Motor neuron (in vitro differentiated cells): ENCODE measurements at regions not wholly inside any gene's neighbourhood (a gene's known extent, or its start where the extent isn't known, plus 50 kb on each side); places are given as distances from the start of the nearest gene placed in this dataset.

Experiments used
- ATAC-seq, 8 experiments: fragments of 200-7000 bp; cut with Tn5 transposase; replicated peaks in 6 of 8; 2 replicates each; pipeline ENCODE4 v1.8.0; 2021; ENCODE audit warnings: mild to moderate bottlenecking in 8 of 8, moderate library complexity in 8 of 8
- H3K27ac ChIP-seq, 2 donors: fragments of 250-450 bp; sonication (Bioruptor Pico); 2 replicates each; pipeline ENCODE4 v1.9.0; 2021; ENCODE audit warnings: antibody characterized with exemption in 2 of 2, mild to moderate bottlenecking in 2 of 2, moderate library complexity in 1 of 2
- H3K4me1 ChIP-seq, 2 donors: fragments of 250-450 bp; sonication (Bioruptor Pico); replicated peaks in 1 of 2; 2 replicates each; pipeline ENCODE4 v1.6.1; 2021; ENCODE audit warnings: antibody characterized with exemption in 2 of 2, mild to moderate bottlenecking in 2 of 2, moderate library complexity in 1 of 2
- H3K4me3 ChIP-seq, 5 donors: fragments of 250-450 bp; sonication (Bioruptor Pico); 2 replicates each; pipeline ENCODE4 v1.9.0; 2021; ENCODE audit warnings: antibody characterized with exemption in 5 of 5, mild to moderate bottlenecking in 5 of 5, moderate library complexity in 4 of 5
- WGBS, 10 experiments: fragments of 450-650 bp; shearing (Covaris generic); methylation state at CpG; one replicate each; pipeline ENCODE4 v1.0.0; 2022; 5-methylcytosine and 5-hydroxymethylcytosine counted together
- in situ Hi-C, 9 experiments: fragments of 400-800 bp; cut with MboI; loops; one replicate each; pipeline ENCODE4 v1.15.0; 2021; ENCODE audit warnings: low sequenced_read_pairs in 9 of 9, low pct_unique_long_range_greater_than_20kb in 2 of 9; ENCODE audit not compliant: unreplicated experiment in 9 of 9

DNA sequence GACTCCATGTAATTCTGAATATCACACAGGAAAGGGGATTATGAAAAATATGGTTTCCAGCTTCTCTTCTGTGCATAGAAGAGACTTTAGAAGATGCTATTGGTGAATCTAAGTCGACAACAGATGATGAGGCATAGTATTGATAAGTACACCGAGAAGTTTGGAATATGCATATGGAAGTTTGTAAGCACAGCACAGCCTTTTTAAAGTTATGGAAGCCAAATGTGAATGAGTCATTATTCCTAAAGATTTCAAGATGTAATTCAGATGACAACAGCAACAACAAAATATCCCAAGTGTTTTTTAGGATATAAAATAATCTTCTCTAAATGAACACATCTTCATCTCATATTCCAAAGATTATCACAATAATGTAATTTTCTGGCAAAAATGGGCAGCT, 1723.3 kb downstream of the EFNA5 start:
- peak in 2 of 8 experiments; percentile 22 to 48 for ATAC-seq
- H3K27ac ChIP-seq = no peak overlapping the region
- in situ Hi-C loops = no loop called here
- WGBS, 10 experiments = 0 to 100% (median 82%) methylated on average over 1 to 2 of the region's 2 CpGs; no CpG with 5 or more reads in 2 of the 10 experiments
- no peak overlapping the region for H3K4me3 ChIP-seq
- H3K4me1 ChIP-seq = no peaks in the 10 kb centered on the region

DNA sequence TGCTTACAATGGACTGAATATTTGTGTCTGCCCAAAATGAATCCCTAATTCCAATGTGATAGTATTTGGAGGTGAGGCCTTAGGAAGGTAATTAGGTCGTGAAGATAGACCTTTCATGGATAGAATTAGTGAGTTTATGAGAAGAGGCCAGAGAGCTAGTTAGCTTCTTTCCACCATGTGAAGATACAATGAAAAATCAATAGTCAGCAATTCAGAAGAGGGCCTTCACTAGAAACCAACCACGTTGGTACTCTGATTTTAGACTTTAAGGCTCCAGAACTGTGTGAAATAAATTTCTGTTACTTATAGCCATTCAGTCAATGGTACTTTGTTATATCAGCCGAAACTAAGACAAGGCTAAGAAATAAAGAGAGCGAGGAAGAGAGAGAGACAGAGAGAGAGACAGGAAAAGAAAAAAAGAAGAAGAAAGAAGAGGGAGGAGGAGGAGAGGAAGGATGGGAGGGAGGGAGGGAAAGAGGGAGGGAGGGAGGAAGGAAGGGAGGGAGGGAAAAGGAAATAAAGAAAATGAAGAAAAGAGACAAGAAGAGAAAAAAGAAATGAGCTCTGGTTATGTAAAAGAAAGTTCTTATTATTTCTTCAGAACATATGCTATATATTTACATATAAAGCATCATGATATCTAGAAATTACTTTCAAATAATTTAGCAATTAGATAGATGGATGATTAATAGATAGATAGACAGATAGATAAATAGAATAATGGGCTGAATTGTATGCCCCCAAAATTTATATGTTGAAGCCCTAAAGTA, 1725.3 kb downstream of the EFNA5 start:
- 0 to 94% (median 74%) methylated on average over 1 to 4 of the region's 4 CpGs for WGBS, 10 experiments
- Histone ChIP-seq H3K4me1 (no peaks in the 10 kb centered on the region), H3K27ac (no peak overlapping the region), H3K4me3 (no peak overlapping the region)
- no peak for ATAC-seq
- in situ Hi-C loops = no loop called here

DNA sequence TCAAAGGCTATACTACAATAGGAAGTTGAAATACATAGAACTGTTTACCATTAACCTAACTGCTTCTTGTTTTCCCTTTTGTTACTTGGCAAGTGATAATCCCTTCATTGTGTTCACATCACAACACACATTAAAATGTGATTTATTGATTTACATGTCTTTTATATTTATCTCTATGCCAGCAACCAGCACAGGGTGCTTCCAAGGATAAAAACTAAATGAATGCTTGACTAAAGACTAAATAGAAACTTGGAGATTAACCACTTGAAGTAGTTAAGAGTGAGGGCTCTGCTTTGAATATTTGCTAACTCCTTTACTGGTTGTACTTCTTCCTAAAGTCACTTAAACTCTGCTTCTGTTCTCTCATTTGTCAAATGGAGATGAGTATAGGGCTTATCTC, 1730.6 kb downstream of the EFNA5 start:
- no peaks in the 10 kb centered on the region for H3K4me1 ChIP-seq
- in situ Hi-C loops = no loop called here
- no peak overlapping the region for H3K27ac ChIP-seq
- H3K4me3 ChIP-seq = no peak overlapping the region
- ATAC-seq = no peak

DNA sequence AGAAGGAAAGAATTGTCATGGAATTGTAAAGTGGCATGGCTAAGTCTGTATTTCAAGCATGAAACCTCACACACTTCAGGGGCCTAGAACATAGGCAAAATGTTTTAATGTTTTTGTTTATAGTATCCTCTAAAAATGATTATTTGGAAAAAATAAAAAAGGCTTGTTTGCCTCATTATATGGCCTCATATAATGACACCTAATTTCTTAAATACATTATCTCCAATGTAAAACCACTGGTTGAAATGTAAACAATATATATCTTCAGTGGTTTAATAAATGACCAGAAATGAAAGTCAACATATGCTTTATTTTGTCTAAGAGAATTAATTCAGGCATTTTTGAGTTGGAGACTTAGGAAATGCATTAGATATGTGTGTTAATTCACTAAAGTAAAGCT, 1736.6 kb downstream of the EFNA5 start:
- ATAC-seq = no peak
- in situ Hi-C loops = no loop called here
- H3K27ac ChIP-seq = no peak overlapping the region
- H3K4me1 ChIP-seq = no peaks in the 10 kb centered on the region
- no peak overlapping the region for H3K4me3 ChIP-seq

DNA sequence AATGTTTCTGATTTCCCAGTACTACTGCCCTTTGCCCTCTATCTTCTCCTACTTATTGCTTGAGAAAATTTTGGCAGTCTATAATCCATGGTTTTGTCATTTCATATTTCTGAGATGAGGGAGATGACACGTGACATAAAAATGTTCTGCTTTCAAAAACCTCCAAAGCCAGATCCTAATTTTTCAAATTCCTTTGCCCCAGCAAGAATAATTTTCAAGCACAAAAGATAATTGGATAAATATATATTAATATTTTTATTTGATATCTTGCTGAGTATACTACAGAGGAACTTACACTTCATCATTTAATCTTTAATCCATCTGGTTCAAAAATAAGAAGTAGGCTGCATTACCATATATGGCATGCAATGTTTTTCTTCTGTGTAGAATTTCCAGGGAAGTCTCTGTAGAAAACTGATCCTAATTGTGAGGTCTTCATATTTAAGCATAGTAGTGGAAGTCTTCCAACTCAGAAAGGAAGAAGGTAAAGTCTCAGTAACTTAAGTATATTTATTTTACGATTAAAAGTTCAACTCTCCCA, 1738.8 kb downstream of the EFNA5 start:
- in situ Hi-C loops = no loop called here
- Histone ChIP-seq H3K27ac (no peak overlapping the region), H3K4me1 (no peaks in the 10 kb centered on the region), H3K4me3 (no peak overlapping the region)
- no peak for ATAC-seq
- WGBS, 10 experiments = 15 to 100% (median 79%) methylated on average over 1 to 2 of the region's 2 CpGs

DNA sequence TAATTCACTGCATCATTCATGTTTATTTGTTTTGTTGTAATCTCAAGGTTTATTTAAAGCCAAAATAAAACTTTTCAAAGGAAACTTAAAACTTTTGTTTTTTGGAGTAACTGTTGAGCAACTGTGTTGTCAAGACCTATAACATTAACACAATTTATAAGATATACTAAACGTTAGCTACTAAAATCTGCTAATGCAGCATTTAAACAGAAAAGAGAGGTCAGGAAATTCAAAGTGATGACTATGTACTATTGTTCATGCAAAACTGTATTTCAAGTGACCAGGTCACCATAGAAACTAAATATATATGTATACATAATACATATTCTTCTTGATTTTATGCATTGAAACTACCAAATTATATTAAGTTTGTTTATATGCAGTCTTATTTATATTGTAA, 1740.9 kb downstream of the EFNA5 start:
- in situ Hi-C loops = no loop called here
- Histone ChIP-seq H3K4me1 (no peaks in the 10 kb centered on the region), H3K27ac (no peak overlapping the region), H3K4me3 (no peak overlapping the region)
- 56 to 100% (median 73%) methylated on average over 1 of the region's 1 CpG; no CpG with 5 or more reads in 2 of the 10 experiments for WGBS, 10 experiments
- ATAC-seq = no peak

DNA sequence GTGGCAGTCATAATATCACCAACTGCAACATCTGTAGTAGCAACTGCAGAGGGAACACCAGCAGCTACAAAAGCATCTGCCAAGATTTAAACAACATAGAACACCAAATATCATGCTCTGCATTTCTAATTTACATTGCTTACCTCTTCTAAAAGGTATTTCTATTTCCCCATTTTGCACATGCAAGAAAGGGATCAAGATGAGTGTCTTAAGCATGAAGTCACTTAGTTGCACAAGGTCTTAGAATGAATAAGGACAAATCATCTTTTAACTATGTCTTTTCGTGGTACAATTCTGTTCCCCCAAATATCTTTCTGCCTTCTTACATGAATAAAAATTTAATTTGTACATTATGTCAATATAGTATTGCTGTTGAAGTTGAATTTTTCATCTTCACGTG, 1746.4 kb downstream of the EFNA5 start:
- in situ Hi-C loops = no loop called here

DNA sequence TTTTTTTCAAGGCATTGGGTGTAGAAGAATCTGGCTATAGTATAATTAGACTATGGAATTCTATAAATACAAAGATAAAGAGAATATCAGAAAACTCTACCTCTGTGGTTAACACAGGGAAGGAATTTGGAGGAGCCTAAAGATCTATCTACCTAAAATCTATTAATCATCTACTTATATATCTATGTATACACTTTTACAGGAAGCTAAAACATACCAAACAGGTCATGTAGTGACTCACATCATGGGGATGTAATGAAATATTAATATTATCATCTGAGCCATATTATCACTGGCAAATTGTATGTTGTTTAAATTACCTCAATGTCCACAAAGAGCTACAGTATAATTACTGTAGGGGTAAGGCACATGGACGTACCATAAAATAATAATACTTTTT, 1748.2 kb downstream of the EFNA5 start:
- 36 to 100% (median 88%) methylated on average over 1 of the region's 1 CpG; no CpG with 5 or more reads in 3 of the 10 experiments for WGBS, 10 experiments
- Histone ChIP-seq H3K4me1 (peaks cover 0 to 6% of the 10 kb centered on the region in 2 donors), H3K4me3 (no peak overlapping the region), H3K27ac (no peak overlapping the region)
- in situ Hi-C loops = no loop called here
- no peak for ATAC-seq

More for the DNA sequence above, 1746.4 kb downstream of the EFNA5 start:
- WGBS, 10 experiments = 0 to 94% (median 78%) methylated on average over 1 to 2 of the region's 2 CpGs
- Histone ChIP-seq H3K4me3 (no peak overlapping the region), H3K27ac (no peak overlapping the region), H3K4me1 (peaks cover 0 to 6% of the 10 kb centered on the region in 2 donors)
- ATAC-seq = no peak

DNA sequence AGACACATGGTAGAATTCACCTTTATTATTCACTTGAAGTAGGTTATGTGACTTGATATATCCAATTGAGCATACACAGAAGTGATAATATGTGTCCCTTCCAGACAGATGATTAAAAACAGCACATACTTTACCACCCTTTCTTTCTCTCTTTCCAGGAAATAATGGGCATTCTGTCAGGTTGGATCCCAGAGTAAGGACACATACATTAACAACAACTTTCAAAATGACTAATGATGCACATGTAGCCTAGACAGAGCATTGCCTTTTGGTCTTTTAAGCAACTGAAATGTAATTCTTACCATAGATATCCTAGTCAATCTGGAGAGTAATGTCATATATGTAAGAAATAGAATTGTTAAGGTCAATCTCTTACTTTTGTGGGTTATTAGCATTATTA, 1748.7 kb downstream of the EFNA5 start:
- H3K27ac ChIP-seq = no peak overlapping the region
- ATAC-seq = peak in 3 of 8 experiments; percentile 35 to 90 (median 85)
- peaks cover 0 to 6% of the 10 kb centered on the region in 2 donors for H3K4me1 ChIP-seq
- no peak overlapping the region for H3K4me3 ChIP-seq
- in situ Hi-C loops = no loop called here

DNA sequence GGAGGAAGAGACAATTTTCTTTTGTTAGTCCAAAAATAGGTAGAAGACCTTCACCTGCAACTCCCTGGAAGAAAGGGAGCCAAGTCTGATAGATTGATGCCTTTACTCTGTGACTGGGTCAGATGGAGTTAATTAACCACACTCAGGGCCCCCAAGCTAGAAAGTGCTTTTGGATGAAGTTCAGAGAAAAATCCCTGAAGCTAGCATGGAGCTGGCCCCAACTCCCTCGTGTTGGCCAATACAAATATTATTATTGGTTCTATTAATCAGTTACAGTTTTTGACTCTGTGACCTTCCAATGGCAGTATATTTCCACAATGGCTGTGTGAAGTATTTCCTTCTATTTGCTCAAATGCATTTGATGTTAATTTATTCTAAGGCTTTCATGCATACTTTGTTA, 1753.5 kb downstream of the EFNA5 start:
- 0 to 100% (median 63%) methylated on average over 1 of the region's 1 CpG; no CpG with 5 or more reads in 3 of the 10 experiments for WGBS, 10 experiments
- ATAC-seq = no peak
- Histone ChIP-seq H3K4me1 (peaks cover 0 to 4% of the 10 kb centered on the region in 2 donors), H3K27ac (no peak overlapping the region), H3K4me3 (no peak overlapping the region)
- in situ Hi-C loops = no loop called here

DNA sequence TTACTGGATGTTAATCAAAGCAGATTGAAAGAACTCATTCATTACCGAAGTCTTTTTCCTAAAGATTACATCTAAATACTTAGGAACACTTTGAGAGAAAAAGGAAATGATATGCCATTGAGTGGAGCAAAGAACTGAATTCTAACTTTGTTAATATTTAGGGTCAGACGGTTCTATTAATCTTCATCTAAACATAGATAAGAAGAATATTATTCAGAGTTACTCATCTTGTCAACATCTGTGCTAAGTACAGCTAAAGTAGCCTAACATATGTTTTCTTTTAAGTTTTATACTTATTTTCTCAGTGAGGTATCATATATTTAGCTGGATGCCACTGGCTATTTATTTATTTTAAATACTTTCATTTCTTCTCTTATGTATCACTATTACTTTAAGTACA, 1763.7 kb downstream of the EFNA5 start:
- H3K27ac ChIP-seq = no peak overlapping the region
- WGBS, 10 experiments = 18 to 100% (median 86%) methylated on average over 1 to 2 of the region's 2 CpGs; no CpG with 5 or more reads in 1 of the 10 experiments
- no peaks in the 10 kb centered on the region for H3K4me1 ChIP-seq
- no peak for ATAC-seq
- no peak overlapping the region for H3K4me3 ChIP-seq
- in situ Hi-C loops = no loop called here

DNA sequence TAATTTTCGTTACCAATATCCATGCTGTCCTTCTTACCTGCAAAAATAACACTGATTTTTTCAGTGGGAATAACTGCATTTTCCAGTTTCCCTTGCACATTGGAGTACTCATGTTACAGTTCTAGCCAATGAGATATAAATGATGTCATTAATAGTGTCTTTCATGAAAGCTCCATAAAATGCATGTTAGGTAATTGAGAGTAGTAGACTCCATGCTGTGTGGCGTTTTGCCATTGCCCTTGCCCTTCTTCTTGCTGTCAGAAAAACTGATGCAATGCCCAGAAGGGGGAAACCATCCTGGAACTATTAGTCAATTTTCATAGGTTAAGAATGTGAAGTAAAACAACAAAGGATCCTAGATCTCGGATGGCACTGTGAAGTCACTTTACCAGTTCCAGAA, 1765.3 kb downstream of the EFNA5 start:
- Histone ChIP-seq H3K4me3 (no peak overlapping the region), H3K4me1 (no peaks in the 10 kb centered on the region), H3K27ac (no peak overlapping the region)
- ATAC-seq = no peak
- in situ Hi-C loops = no loop called here
- 12 to 100% (median 71%) methylated on average over 1 to 3 of the region's 3 CpGs; no CpG with 5 or more reads in 1 of the 10 experiments for WGBS, 10 experiments

DNA sequence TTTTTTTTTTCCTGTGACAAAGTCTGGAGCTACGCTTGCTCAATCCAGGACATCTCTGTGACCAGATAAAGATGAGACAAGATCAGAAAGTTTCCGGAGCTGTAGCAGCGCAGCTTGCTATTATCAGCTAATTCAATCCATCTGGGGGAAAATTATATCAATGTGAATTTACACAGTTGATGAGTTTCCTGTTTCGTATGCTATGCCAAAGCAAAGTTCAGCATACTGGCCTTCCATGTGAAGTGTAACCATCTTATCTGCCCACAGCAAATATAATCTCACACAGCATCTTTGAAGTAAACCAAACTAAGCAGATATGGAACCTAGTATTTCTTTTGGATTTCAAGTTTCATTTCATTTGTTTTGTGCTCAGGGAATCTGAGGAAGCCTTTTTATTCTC, 1767.7 kb downstream of the EFNA5 start:
- Histone ChIP-seq H3K27ac (no peak overlapping the region), H3K4me3 (no peak overlapping the region), H3K4me1 (no peaks in the 10 kb centered on the region)
- WGBS, 10 experiments = 2 to 100% (median 89%) methylated on average over 1 to 4 of the region's 4 CpGs; no CpG with 5 or more reads in 1 of the 10 experiments
- in situ Hi-C loops = no loop called here
- no peak for ATAC-seq

DNA sequence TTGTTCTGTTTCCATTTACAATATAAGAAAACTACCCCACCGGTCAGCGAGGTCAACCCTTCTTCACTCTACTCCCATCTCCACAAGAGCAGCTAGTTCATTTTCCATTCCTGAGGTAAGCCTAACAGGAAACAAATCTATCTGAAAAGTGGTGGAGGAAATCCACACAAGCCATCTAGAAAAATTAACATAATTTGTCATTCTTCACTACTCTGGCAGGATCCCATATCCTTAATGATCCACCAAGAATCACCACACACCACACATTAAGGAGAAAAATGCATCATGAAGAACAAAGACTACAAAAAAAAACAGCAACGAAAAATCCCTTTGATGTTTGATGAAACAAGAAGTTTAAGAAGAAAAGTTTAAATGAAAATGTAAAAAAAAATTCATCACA, 1771.0 kb downstream of the EFNA5 start:
- in situ Hi-C loops = no loop called here
- H3K4me1 ChIP-seq = no peaks in the 10 kb centered on the region
- no peak overlapping the region for H3K27ac ChIP-seq
- ATAC-seq = no peak
- WGBS, 10 experiments = 6 to 100% (median 80%) methylated on average over 1 to 3 of the region's 3 CpGs
- H3K4me3 ChIP-seq = no peak overlapping the region
